ENCODE measurements at regions not wholly inside any gene's neighbourhood (a gene's known extent, or its start where the extent isn't known, plus 50 kb on each side); places are given as distances from the start of the nearest gene placed in this dataset.

- TF ChIP-seq CTCF (IDR thresholded peaks at IDR 0.05; ENCODE audit: insufficient read depth, low read length, poor library complexity, severe bottlenecking) (no peak), EZH2phosphoT487 (conservative IDR thresholded peaks at IDR 0.05; ENCODE audit: low read length) (no peak)
Observed at GRCh38 chr20:50312682-50313521, 122.3 kb downstream of the CEBPB start.

All from SU-DHL-6 (cell line).